22Rv1 (cell line): ENCODE measurements at regions not wholly inside any gene's neighbourhood (a gene's known extent, or its start where the extent isn't known, plus 50 kb on each side); places are given as distances from the start of the nearest gene placed in this dataset.

Experiments used
- CTCF ChIP-seq: fragments of 450-650 bp; IDR thresholded peaks from 2 replicates; pipeline ENCODE4 v1.5.1; 2017; ENCODE audit warnings: mild to moderate bottlenecking
- ZFX ChIP-seq: fragments of 450-650 bp; IDR thresholded peaks from 2 replicates; pipeline ENCODE4 v1.6.1; 2017; ENCODE audit warnings: antibody characterized with exemption, borderline replicate concordance

- no peak for TF ChIP-seq CTCF
- no peak for TF ChIP-seq ZFX
These were observed 208.5 kb upstream of the SPOPL start for GRCh38 chr2:138293045-138293444.
